ENCODE measurements at regions not wholly inside any gene's neighbourhood (a gene's known extent, or its start where the extent isn't known, plus 50 kb on each side); places are given as distances from the start of the nearest gene placed in this dataset.

DNA sequence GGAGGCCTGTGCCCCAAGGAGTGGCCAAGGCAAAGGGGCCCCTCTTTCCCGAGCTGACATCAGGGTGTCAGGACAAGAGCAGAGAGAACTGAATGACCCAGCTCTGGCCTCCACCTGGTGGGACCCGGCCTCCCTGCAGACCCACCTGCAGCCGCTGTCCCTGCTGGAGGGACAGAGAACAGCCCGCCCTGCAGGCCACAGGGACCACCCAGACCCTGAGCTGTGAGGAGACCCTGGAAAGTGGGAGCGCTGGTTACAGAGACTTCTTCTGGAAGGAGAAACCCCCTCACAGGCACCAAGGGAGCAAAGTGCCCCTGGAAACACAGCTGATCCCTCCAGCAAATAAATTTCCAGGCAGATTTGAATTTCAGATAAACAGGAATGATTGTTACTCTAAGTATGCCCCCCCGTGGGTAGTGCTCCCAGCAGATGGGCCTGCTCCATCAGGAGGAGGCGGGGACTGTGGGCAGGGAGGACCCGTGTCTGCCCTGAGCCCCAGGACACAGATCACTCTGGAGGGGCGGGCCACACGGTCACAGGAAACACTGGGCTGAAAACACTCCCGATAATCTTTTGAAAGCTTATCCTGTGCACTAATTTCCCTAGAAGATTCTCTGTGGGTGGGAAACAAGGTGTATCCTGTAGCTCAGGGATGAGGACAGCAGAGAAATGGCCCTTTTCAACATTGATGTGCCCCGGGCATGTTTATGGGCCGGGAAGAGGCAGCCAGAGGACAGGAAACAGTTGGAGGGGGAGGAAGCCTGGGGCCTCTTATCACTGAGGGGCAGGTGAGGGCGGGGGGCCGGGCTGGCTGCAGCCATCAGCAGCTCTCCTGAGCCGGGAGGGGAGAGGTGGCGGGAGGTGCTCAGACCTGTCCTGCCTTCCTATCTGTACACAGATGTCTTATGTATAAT lies 276.0 kb downstream of the ADGRD1 start:
- Histone ChIP-seq H3K4me3 (ENCODE audit: low read depth, low read length) (no peak overlapping the region), H4K12ac (ENCODE audit: low read depth, low read length) (no peak overlapping the region), H4K91ac (ENCODE audit: low read depth, low read length) (no peak overlapping the region), H3K36me3 (ENCODE audit: control insufficient read depth in 1 of 2, insufficient read depth in 2 of 2, low read length in 2 of 2) (no peaks in the 10 kb centered on the region), H2AK5ac (ENCODE audit: low read length) (no peak overlapping the region), H4K8ac (ENCODE audit: low read depth, low read length) (no peak overlapping the region), H3K4ac (ENCODE audit: low read depth, low read length) (no peak overlapping the region), H3K14ac (ENCODE audit: low read length) (no peak overlapping the region), H3K9ac (ENCODE audit: low read length) (no peak overlapping the region), H3K79me1 (ENCODE audit: low read length) (no peaks in the 10 kb centered on the region), H3K23ac (ENCODE audit: low read length) (no peak overlapping the region), H3K27ac (ENCODE audit: low read depth, low read length) (no peak overlapping the region), H2AFZ (ENCODE audit: insufficient read depth, low read length, poor library complexity) (no peak overlapping the region), H3K27me3 (ENCODE audit: insufficient read depth, low read length) (no peaks in the 10 kb centered on the region), H3K18ac (ENCODE audit: low read length) (no peak overlapping the region), H2BK12ac (ENCODE audit: low read length) (no peak overlapping the region), H3K4me1 (ENCODE audit: control insufficient read depth in 1 of 2, insufficient read depth in 2 of 2, low read length in 2 of 2) (peaks cover 0 to 7% of the 10 kb centered on the region in 2 experiments), H2BK5ac (ENCODE audit: low read depth, low read length, poor library complexity) (no peak overlapping the region), H2BK120ac (ENCODE audit: insufficient read depth, low read length, poor library complexity) (no peak overlapping the region), H3K4me2 (ENCODE audit: low read length) (peak overlapping the region; percentile 33), H3K9me3 (ENCODE audit: insufficient read depth, low read depth, low read length) (peaks cover 4% of the 10 kb centered on the region), H3K79me2 (ENCODE audit: control insufficient read depth, insufficient read depth, low read length, poor library complexity) (no peaks in the 10 kb centered on the region)
- no CpG with 5 or more reads among the region's 17 CpGs for WGBS (ENCODE audit: extremely low coverage, insufficient coverage, insufficient read length)
- no peak for DNase-seq

DNA sequence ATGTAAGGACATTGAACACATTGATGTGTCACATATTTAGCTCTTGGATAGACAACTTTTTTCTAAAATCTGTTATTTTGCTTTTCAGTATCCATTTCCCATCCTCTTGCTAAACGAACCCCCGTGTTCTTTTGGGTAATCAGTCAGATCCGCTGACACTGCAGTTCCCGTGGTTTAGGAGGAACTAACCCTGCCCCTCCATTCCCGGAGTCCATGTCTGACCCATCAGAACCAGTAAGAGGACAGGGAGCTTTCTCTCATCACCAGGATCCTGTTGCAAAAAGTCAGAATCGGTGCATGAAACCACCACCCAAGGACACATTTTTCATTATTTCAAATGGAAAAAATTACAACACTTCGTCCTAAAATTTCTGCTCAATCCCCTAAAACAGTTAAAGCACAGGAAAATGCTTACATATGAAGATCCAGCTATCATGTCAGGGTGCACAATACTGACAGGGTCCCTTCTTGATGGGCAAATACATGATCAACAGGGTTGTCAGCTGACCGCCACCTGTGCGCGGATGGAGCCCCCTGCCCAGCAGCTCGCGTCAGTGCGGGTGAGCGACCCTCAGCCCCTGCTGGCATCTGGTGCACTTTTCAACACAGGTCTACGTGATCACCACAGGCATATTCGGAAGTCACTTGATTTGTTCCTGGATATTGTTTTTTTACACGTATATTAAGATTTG lies 276.8 kb downstream of the ADGRD1 start:
- Histone ChIP-seq H3K9ac (ENCODE audit: low read length) (no peak overlapping the region), H3K27me3 (ENCODE audit: insufficient read depth, low read length) (no peaks in the 10 kb centered on the region), H3K79me1 (ENCODE audit: low read length) (no peaks in the 10 kb centered on the region), H4K91ac (ENCODE audit: low read depth, low read length) (no peak overlapping the region), H2BK120ac (ENCODE audit: insufficient read depth, low read length, poor library complexity) (no peak overlapping the region), H3K18ac (ENCODE audit: low read length) (no peak overlapping the region), H2BK12ac (ENCODE audit: low read length) (no peak overlapping the region), H3K4me3 (ENCODE audit: low read depth, low read length) (no peak overlapping the region), H2AFZ (ENCODE audit: insufficient read depth, low read length, poor library complexity) (no peak overlapping the region), H3K4me2 (ENCODE audit: low read length) (no peak overlapping the region), H3K36me3 (ENCODE audit: control insufficient read depth in 1 of 2, insufficient read depth in 2 of 2, low read length in 2 of 2) (no peaks in the 10 kb centered on the region), H3K79me2 (ENCODE audit: control insufficient read depth, insufficient read depth, low read length, poor library complexity) (no peaks in the 10 kb centered on the region), H3K23ac (ENCODE audit: low read length) (no peak overlapping the region), H3K4ac (ENCODE audit: low read depth, low read length) (no peak overlapping the region), H2AK5ac (ENCODE audit: low read length) (no peak overlapping the region), H2BK5ac (ENCODE audit: low read depth, low read length, poor library complexity) (no peak overlapping the region), H3K9me3 (ENCODE audit: insufficient read depth, low read depth, low read length) (peaks cover 4% of the 10 kb centered on the region), H3K4me1 (ENCODE audit: control insufficient read depth in 1 of 2, insufficient read depth in 2 of 2, low read length in 2 of 2) (peaks cover 0 to 7% of the 10 kb centered on the region in 2 experiments), H4K12ac (ENCODE audit: low read depth, low read length) (no peak overlapping the region), H3K27ac (ENCODE audit: low read depth, low read length) (no peak overlapping the region), H3K14ac (ENCODE audit: low read length) (no peak overlapping the region), H4K8ac (ENCODE audit: low read depth, low read length) (no peak overlapping the region)
- DNase-seq: no peak
- no CpG with 5 or more reads among the region's 17 CpGs for WGBS (ENCODE audit: extremely low coverage, insufficient coverage, insufficient read length)

DNA sequence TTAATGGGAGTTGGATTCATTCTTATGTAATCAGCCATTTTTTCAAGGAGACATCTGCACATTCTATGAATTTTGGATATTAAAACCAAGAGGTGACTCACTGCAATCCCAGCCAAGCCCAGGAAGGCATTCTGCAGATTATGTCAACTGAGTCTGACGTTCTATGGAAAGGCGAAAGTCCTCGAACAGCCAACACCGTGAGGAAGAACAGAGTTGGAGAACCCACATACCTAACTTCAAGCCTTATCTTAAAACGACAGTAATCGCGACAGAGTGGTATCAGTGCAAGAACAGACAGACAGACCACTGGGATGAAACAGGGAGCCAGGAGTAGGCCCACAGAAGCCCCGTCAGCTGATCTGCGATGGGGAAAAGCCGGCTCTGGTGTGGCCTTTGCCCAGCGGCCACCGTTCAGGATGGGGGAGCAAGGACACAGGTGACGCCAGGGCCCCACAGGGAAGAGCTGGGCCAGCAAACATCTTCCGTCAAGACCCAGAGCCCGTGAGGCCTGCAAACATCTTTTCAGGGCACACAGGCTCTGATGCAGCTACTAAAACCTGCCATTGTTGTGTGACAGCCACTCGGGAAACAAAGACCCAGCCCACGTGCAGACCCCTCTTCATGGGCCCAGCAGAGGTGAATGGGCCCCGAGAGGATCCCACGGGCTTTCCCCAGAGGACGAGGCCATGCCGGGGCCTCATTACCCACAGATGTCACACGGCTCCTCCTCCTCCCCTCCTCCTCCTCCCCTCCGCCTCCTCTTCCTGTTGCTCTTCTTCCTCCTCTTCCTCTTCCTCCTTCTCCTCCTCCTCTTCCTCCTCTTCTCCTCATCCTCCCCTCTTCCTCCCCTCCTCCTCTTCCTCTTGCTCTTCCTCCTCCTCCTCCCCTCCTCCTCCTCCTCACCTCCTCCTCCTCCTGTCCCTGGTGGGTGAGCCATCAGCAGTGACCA lies 277.6 kb downstream of the ADGRD1 start:
- peaks cover 0 to 7% of the 10 kb centered on the region in 2 experiments for H3K4me1 ChIP-seq (ENCODE audit: control insufficient read depth in 1 of 2, insufficient read depth in 2 of 2, low read length in 2 of 2)
- no peak overlapping the region for H2BK120ac ChIP-seq (ENCODE audit: insufficient read depth, low read length, poor library complexity)
- H2AFZ ChIP-seq (ENCODE audit: insufficient read depth, low read length, poor library complexity): no peak overlapping the region
- no peak overlapping the region for H3K4me3 ChIP-seq (ENCODE audit: low read depth, low read length)
- no peak overlapping the region for H3K4me2 ChIP-seq (ENCODE audit: low read length)
- H3K79me1 ChIP-seq (ENCODE audit: low read length): no peaks in the 10 kb centered on the region
- no peak overlapping the region for H2AK5ac ChIP-seq (ENCODE audit: low read length)
- no peak overlapping the region for H3K14ac ChIP-seq (ENCODE audit: low read length)
- H3K9me3 ChIP-seq (ENCODE audit: insufficient read depth, low read depth, low read length): peaks cover 4% of the 10 kb centered on the region
- H4K8ac ChIP-seq (ENCODE audit: low read depth, low read length): no peak overlapping the region
- H2BK12ac ChIP-seq (ENCODE audit: low read length): no peak overlapping the region
- H3K27me3 ChIP-seq (ENCODE audit: insufficient read depth, low read length): no peaks in the 10 kb centered on the region
- H2BK5ac ChIP-seq (ENCODE audit: low read depth, low read length, poor library complexity): no peak overlapping the region
- H3K79me2 ChIP-seq (ENCODE audit: control insufficient read depth, insufficient read depth, low read length, poor library complexity): no peaks in the 10 kb centered on the region
- DNase-seq: no peak
- no CpG with 5 or more reads among the region's 23 CpGs for whole genome bisulfite sequencing (ENCODE audit: extremely low coverage, insufficient coverage, insufficient read length)
- H4K12ac ChIP-seq (ENCODE audit: low read depth, low read length): no peak overlapping the region
- H3K4ac ChIP-seq (ENCODE audit: low read depth, low read length): no peak overlapping the region
- no peak overlapping the region for H3K27ac ChIP-seq (ENCODE audit: low read depth, low read length)
- no peak overlapping the region for H3K23ac ChIP-seq (ENCODE audit: low read length)
- H3K36me3 ChIP-seq (ENCODE audit: control insufficient read depth in 1 of 2, insufficient read depth in 2 of 2, low read length in 2 of 2): no peaks in the 10 kb centered on the region
- no peak overlapping the region for H3K18ac ChIP-seq (ENCODE audit: low read length)
- no peak overlapping the region for H3K9ac ChIP-seq (ENCODE audit: low read length)
- no peak overlapping the region for H4K91ac ChIP-seq (ENCODE audit: low read depth, low read length)

DNA sequence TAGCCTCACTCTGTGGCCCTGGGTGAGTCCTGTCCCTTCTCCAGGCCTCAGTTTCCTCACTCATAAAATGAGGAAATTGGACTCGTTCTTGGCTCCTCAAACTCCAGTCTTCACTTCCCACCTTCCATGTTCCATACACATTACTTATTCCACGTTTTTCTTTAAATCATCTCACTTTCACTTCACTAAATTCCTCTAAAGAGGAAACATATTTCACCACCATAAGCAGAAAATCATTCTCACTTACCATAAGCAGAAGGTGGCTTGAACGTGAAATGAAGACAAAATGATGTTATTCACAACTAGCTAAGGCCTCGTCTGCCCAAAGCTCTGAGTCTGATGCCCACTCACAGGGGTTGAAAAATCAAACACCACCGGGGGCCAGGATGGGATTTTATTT lies 278.3 kb downstream of the ADGRD1 start:
- Histone ChIP-seq H3K36me3 (ENCODE audit: control insufficient read depth in 1 of 2, insufficient read depth in 2 of 2, low read length in 2 of 2) (no peaks in the 10 kb centered on the region), H3K4me2 (ENCODE audit: low read length) (no peak overlapping the region), H4K91ac (ENCODE audit: low read depth, low read length) (no peak overlapping the region), H3K9me3 (ENCODE audit: insufficient read depth, low read depth, low read length) (peaks cover 4% of the 10 kb centered on the region), H4K8ac (ENCODE audit: low read depth, low read length) (no peak overlapping the region), H3K79me2 (ENCODE audit: control insufficient read depth, insufficient read depth, low read length, poor library complexity) (no peaks in the 10 kb centered on the region), H4K12ac (ENCODE audit: low read depth, low read length) (no peak overlapping the region), H2BK12ac (ENCODE audit: low read length) (no peak overlapping the region), H3K9ac (ENCODE audit: low read length) (no peak overlapping the region), H3K14ac (ENCODE audit: low read length) (no peak overlapping the region), H2BK120ac (ENCODE audit: insufficient read depth, low read length, poor library complexity) (no peak overlapping the region), H2BK5ac (ENCODE audit: low read depth, low read length, poor library complexity) (no peak overlapping the region), H2AK5ac (ENCODE audit: low read length) (no peak overlapping the region), H3K27ac (ENCODE audit: low read depth, low read length) (no peak overlapping the region), H2AFZ (ENCODE audit: insufficient read depth, low read length, poor library complexity) (no peak overlapping the region), H3K4me1 (ENCODE audit: control insufficient read depth in 1 of 2, insufficient read depth in 2 of 2, low read length in 2 of 2) (peaks cover 0 to 7% of the 10 kb centered on the region in 2 experiments), H3K79me1 (ENCODE audit: low read length) (no peaks in the 10 kb centered on the region), H3K23ac (ENCODE audit: low read length) (no peak overlapping the region), H3K4ac (ENCODE audit: low read depth, low read length) (no peak overlapping the region), H3K4me3 (ENCODE audit: low read depth, low read length) (no peak overlapping the region), H3K18ac (ENCODE audit: low read length) (no peak overlapping the region), H3K27me3 (ENCODE audit: insufficient read depth, low read length) (no peaks in the 10 kb centered on the region)
- 100% methylated on average over 1 of the region's 5 CpGs for WGBS (ENCODE audit: extremely low coverage, insufficient coverage, insufficient read length)
- DNase-seq: no peak

Data from trophoblast cell (in vitro differentiated cells and primary cell).